Inflammatory macrophage treated with lipopolysaccharide for 4 hours (primary cell): ENCODE measurements at regions not wholly inside any gene's neighbourhood (a gene's known extent, or its start where the extent isn't known, plus 50 kb on each side); places are given as distances from the start of the nearest gene placed in this dataset.

ENCODE experiments used
- DNase-seq: peaks from one replicate; pipeline ENCODE4 v3.0.0-alpha.2; 2020

- DNase-seq = no peak
Observed at GRCh38 chr2:47315475-47315874, 53.6 kb upstream of the EPCAM start.

GRCh38 chr2:47313728-47314127 is 55.4 kb upstream of the EPCAM start:
- no peak for DNase-seq

GRCh38 chr2:47313141-47313691 is 55.9 kb upstream of the EPCAM start:
- DNase-seq = no peak

GRCh38 chr2:47312491-47312850 is 56.6 kb upstream of the EPCAM start:
- no peak for DNase-seq

- no peak for DNase-seq
Observed at GRCh38 chr2:47311764-47312490, 57.2 kb upstream of the EPCAM start.

DNA sequence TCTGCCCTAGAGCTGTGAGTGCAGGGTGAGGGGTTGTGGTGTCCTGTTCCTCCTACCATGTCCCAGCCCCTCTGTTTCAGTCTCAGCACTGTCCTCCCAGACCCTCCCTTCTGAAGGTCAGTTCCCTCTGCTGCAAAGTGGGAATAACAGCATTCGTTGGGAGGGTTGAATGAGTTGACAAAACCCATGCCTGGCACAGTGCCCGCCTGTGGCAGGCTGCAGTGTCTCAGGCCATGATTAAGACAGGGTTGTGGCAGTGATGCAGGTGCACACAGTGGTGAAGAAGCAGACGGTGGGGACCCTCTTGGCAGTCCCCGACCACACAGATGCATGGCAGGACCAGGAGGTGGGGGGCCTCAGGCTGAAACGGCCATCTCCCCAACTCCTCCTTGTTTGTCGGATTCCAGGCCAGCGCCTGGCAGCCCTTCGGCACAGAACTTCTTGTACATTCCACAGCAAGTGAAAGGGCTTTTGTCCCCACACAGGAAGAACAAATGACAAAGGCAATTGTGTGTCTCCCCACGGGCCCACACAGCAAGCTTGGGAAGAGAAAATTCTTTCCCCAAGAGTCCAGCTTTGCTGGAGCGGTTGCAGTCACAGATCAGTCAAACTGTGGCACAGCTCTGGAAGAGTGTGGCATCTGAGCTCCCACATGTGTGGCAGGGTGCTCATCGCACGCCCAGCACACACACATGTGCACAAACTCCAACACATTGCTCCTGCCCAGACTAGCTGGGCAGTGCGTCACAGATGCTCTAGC is 58.1 kb upstream of the EPCAM start:
- DNase-seq = no peak

GRCh38 chr2:47309952-47310800 is 58.9 kb upstream of the EPCAM start:
- DNase-seq = peak; percentile 73

DNA sequence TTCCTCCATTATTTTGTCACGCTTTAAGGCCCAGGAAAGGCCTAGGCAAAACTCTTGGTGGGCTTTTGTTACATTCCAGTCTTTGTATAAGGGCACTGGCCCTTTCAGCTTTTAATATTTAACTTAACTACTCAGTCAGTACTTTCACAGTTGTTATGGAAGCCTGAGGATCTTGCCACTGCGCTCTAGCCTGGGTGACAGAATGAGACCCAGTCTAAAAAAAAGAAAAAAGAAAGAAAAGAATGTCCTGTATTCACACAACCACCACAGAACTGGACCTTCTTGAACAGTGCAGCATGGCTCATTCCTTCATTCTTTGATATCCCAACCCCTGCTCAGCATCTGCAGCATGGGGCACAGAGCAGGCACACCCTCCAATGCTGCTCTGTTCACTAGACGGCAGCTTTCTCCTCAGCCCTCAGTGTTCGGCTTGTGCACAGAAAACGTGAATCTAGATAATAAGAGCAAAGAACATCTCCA is 59.6 kb upstream of the EPCAM start:
- no peak for DNase-seq

DNA sequence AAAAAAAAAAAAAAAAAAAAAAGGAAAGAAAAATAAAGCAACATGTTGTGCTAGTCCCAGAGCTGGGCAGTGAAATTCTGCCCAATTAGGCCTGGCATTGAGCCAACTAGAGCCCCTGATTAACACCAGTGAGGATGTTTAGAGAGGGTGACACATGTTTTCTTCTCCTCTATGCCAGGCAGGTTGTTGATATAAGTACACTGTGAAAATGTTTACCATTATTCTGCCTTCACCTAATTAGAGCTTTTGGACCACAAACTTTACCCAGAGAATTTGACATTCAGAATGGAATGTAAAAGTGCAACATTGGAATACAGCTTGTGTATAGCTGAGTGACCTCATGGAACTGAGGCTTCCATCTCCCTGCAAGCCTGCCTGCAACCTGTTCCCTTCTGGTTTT is 62.0 kb upstream of the EPCAM start:
- DNase-seq = no peak

DNA sequence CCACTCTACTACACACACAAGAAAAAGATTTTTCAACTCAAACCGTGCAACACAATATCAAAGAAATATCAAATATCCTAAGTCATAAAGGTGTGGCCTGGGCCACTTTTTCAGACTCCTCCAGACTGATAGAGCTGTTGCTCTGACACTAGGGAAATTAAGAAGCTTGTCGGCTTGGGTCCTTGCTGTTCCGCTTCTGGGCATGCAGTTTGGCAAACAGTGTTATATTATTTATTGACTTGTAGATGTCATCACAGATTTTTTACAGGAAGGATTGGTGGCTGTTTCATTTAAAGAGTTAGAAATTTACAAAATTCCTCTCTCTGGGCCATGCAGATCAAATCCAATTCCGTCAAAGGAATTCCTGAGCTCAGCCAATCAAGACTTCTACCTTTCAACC is 64.5 kb upstream of the EPCAM start:
- DNase-seq = no peak

GRCh38 chr2:47303341-47304148 is 65.6 kb upstream of the EPCAM start:
- no peak for DNase-seq

GRCh38 chr2:47302308-47302707 is 66.8 kb upstream of the EPCAM start:
- no peak for DNase-seq

DNA sequence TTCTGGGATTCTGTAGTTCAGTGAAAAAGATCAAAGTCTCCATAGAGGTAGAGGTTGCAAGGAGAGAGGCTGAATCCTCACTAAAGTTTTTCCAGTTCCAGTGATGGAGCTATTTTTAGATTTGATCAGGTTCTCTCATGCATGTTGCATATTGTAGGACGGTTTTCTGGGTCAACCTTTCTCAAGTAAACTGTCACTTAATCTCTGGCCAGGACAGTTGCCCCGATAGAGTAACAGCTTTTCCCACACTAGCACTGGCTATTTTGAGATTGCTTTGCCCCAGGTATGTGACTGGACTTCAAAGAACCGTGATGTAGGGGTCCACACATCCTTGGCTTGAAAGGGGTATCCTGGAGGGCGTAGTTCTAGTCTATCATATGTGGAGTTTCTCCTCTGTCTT is 67.4 kb upstream of the EPCAM start:
- no peak for DNase-seq

DNA sequence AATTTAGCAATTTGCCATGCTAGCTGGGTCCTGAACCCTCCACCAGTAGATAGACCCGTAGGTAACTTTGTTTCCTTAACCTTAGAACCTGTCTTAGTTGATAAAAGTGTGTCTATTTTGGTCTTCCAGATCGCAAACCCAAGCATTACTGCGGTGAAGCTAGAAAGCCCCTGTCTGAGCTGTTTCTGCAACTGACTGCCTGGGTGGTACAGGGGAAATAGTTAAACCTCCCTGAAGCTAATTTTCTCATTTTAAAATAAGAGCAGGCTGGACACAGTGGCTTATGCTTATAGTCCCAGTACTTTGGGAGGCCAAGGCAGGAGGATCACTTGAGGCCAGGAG is 67.9 kb upstream of the EPCAM start:
- DNase-seq = no peak

DNA sequence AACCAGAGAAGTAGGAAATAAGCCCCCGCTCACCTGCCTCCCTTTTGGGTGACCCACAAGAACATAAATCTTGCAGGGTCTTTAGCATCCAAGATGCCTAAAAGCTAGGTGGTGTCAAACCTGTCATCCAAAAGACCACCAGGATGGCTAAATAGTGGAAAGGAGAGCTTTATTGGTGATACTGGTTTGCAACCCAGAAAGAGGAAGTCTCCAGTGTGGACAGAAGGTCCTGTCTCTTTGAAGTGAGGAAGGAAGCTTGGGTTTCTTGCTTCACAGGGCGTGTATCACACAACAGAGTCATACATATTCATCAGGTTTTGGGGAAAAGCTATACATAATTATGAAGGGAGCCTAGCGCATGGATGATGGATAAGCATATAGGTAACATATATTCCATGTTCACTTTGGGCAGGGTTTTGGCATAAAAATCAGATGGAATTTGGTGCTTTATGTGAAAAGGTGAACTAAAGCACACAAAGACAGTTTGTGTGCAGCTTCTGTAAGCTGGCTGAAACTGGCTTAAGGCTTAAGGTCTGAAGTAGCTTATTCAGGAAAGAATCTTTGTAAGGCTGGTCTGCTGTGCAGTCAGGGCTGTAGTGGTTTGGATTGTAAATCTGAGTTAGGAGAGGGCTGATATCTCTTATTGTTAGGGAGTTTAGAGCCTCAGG is 68.4 kb upstream of the EPCAM start:
- DNase-seq = peak; percentile 88

DNA sequence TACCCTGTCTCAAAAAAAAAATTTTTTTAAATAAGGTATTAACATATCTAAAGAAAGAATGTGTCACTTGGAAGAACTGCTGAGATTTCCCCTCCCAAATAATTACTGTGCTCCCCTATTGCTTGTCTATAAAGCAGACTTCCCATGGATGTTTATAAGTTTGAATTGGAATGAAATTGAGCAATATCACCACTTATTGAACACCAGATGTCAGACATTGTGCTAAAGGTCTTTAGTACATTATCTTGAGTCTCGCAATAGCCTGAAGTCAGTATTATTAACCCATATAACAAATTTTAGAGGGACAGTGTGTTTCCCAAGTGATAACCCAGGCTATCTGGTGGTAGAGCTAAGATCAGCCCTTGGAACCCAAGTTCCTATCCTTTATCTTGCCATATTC is 69.0 kb upstream of the EPCAM start:
- DNase-seq = no peak

DNA sequence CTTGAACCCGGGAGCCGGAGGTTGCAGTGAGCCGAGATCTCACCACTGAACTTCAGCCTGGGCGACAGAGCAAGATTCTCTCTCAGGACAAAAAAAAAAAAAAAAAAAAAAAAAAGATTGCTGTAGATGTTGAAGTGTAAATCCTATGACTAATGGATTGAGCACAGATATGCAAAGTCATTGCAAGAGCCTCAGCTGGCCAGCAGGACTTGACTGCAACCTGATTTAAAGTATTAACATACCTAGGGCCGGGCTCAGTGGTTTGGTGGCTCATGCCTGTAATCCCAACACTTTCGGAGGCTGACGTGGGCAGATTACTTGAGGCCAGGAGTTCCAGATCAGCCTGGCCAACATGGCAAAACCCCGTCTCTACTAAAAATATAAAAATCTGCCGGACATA is 69.6 kb upstream of the EPCAM start:
- peak; percentile 83 for DNase-seq

- no peak for DNase-seq
Observed at GRCh38 chr2:47298771-47299170, 70.3 kb upstream of the EPCAM start.

DNA sequence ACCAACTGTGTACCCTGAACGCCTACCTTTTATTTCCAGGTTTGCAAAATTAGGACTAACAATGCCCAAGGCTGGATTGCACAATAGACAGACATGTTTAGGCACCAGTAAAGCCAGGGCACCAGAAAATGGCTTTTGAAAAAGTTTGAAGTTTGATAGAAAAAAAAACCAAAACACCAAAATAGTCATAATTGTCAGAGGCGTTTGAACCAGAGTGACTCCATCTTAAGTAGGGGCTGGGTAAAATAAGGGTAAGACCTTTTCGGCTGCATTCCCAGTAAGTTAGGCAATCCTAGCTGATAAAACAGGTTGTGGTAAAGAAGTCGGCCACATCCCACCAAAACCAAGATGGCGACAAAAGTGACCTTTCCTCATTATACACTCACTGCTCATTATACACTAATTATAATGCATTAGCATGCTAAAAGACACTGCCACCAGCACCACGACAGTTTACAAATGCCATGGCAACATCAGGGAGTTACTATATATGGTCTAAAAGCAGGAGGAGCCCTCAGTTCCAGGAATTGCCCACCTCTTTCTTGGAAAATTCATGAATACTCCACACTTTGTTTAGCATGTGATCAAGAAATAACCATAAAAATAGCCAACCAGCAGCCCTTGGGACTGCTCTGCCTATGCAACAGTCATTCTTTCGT is 71.2 kb upstream of the EPCAM start:
- DNase-seq = peak; percentile 85

- peak; percentile 87 for DNase-seq
Observed at GRCh38 chr2:47295981-47296635, 73.0 kb upstream of the EPCAM start.
